T-helper 17 cell (primary cell): ENCODE measurements at regions not wholly inside any gene's neighbourhood (a gene's known extent, or its start where the extent isn't known, plus 50 kb on each side); places are given as distances from the start of the nearest gene placed in this dataset.
"Not testable (repeated sequence)": the region's sequence is repeated elsewhere in the genome, so short reads cannot be mapped to it uniquely, and the experiment has no call there.

Experiments used
- ATAC-seq: fragments of 150-1000 bp; cut with Tn5 transposase; 2 replicates; pipeline ENCODE4 v1.10.0; 2021; ENCODE audit warnings: mild to moderate bottlenecking, moderate library complexity
- DNase-seq, 3 donors: peaks; one replicate each; pipeline versions ENCODE4 v3.0.0 to v3.0.0-alpha.2; 2020 to 2021
- H3K9me3 ChIP-seq: one replicate; pipeline ENCODE4 v1.7.0; 2013; ENCODE audit warnings: low read length, mild to moderate bottlenecking; ENCODE audit not compliant: control insufficient read depth, poor library complexity, severe bottlenecking
- H3K27ac Mint-ChIP-seq: one replicate; pipeline ENCODE4 v1.8.0; 2022; ENCODE audit warnings: mild to moderate bottlenecking, moderate library complexity, mixed read lengths
- H3K27me3 Mint-ChIP-seq: one replicate; pipeline ENCODE4 v1.8.0; 2022; ENCODE audit warnings: mixed read lengths
- H3K36me3 Mint-ChIP-seq: one replicate; pipeline ENCODE4 v1.8.0; 2022; ENCODE audit warnings: low read depth, mixed read lengths
- H3K4me1 Mint-ChIP-seq: one replicate; pipeline ENCODE4 v1.8.0; 2022; ENCODE audit warnings: mild to moderate bottlenecking, mixed read lengths
- H3K4me3 Mint-ChIP-seq: one replicate; pipeline ENCODE4 v1.8.0; 2022; ENCODE audit warnings: mild to moderate bottlenecking, moderate library complexity, mixed read lengths

- no peak overlapping the region for H3K27ac Mint-ChIP-seq
- peaks cover 5% of the 10 kb centered on the region for H3K27me3 Mint-ChIP-seq
- H3K4me3 Mint-ChIP-seq: no peak overlapping the region
- ATAC-seq (no peak), DNase-seq (no peak)
- H3K9me3 ChIP-seq: no peaks in the 10 kb centered on the region
- H3K36me3 Mint-ChIP-seq: no peaks in the 10 kb centered on the region
- H3K4me1 Mint-ChIP-seq: peaks cover 2% of the 10 kb centered on the region
Observed at GRCh38 chr1:221877311-221877710, 135.4 kb upstream of the DUSP10 start.

GRCh38 chr1:221875004-221875330, 133.1 kb upstream of the DUSP10 start:
- Mint-ChIP-seq H3K4me3 (no peak overlapping the region), H3K27ac (no peak overlapping the region), H3K27me3 (peaks cover 6% of the 10 kb centered on the region), H3K4me1 (peaks cover 2% of the 10 kb centered on the region), H3K36me3 (no peaks in the 10 kb centered on the region)
- no peaks in the 10 kb centered on the region for H3K9me3 ChIP-seq
- no peak for DNase-seq
- no peak for ATAC-seq

GRCh38 chr1:221874285-221875003, 132.6 kb upstream of the DUSP10 start:
- ATAC-seq (no peak), DNase-seq (no peak)
- Mint-ChIP-seq H3K4me3 (no peak overlapping the region), H3K4me1 (peaks cover 2% of the 10 kb centered on the region), H3K27me3 (peaks cover 6% of the 10 kb centered on the region), H3K27ac (no peak overlapping the region), H3K36me3 (no peaks in the 10 kb centered on the region)
- H3K9me3 ChIP-seq: no peaks in the 10 kb centered on the region

GRCh38 chr1:221873673-221874072, 131.8 kb upstream of the DUSP10 start:
- H3K36me3 Mint-ChIP-seq: no peaks in the 10 kb centered on the region

GRCh38 chr1:221871056-221871455, 129.2 kb upstream of the DUSP10 start:
- no peaks in the 10 kb centered on the region for H3K9me3 ChIP-seq
- Mint-ChIP-seq H3K4me1 (no peaks in the 10 kb centered on the region), H3K27ac (no peak overlapping the region), H3K4me3 (no peak overlapping the region), H3K36me3 (no peaks in the 10 kb centered on the region), H3K27me3 (peaks cover 6% of the 10 kb centered on the region)
- DNase-seq (no peak), ATAC-seq (no peak)

More at GRCh38 chr1:221873673-221874072, 131.8 kb upstream of the DUSP10 start:
- no peaks in the 10 kb centered on the region for H3K9me3 ChIP-seq
- Mint-ChIP-seq H3K4me1 (peaks cover 2% of the 10 kb centered on the region), H3K4me3 (no peak overlapping the region), H3K27ac (no peak overlapping the region), H3K27me3 (peaks cover 6% of the 10 kb centered on the region)
- DNase-seq: no peak
- ATAC-seq: no peak

GRCh38 chr1:221869779-221870178, 127.9 kb upstream of the DUSP10 start:
- no peaks in the 10 kb centered on the region for H3K36me3 Mint-ChIP-seq
- no peaks in the 10 kb centered on the region for H3K9me3 ChIP-seq
- no peak for ATAC-seq
- DNase-seq: no peak
- H3K27ac Mint-ChIP-seq: no peak overlapping the region
- no peaks in the 10 kb centered on the region for H3K4me1 Mint-ChIP-seq
- no peak overlapping the region for H3K4me3 Mint-ChIP-seq
- H3K27me3 Mint-ChIP-seq: peaks cover 6% of the 10 kb centered on the region

- no peak overlapping the region for H3K27ac Mint-ChIP-seq
- ATAC-seq (no peak), DNase-seq (no peak)
- H3K4me1 Mint-ChIP-seq: no peaks in the 10 kb centered on the region
- no peaks in the 10 kb centered on the region for H3K9me3 ChIP-seq
- peaks cover 6% of the 10 kb centered on the region for H3K27me3 Mint-ChIP-seq
- H3K4me3 Mint-ChIP-seq: no peak overlapping the region
- no peaks in the 10 kb centered on the region for H3K36me3 Mint-ChIP-seq
Observed at GRCh38 chr1:221868593-221869303, 126.9 kb upstream of the DUSP10 start.

- DNase-seq (no peak), ATAC-seq (no peak)
- Mint-ChIP-seq H3K27ac (no peak overlapping the region), H3K4me1 (no peaks in the 10 kb centered on the region), H3K36me3 (no peaks in the 10 kb centered on the region), H3K4me3 (no peak overlapping the region), H3K27me3 (no peaks in the 10 kb centered on the region)
- no peaks in the 10 kb centered on the region for H3K9me3 ChIP-seq
Observed at GRCh38 chr1:221867003-221867402, 125.1 kb upstream of the DUSP10 start.

- no peak for ATAC-seq
- Mint-ChIP-seq H3K4me1 (no peaks in the 10 kb centered on the region), H3K27me3 (no peaks in the 10 kb centered on the region), H3K36me3 (no peaks in the 10 kb centered on the region), H3K4me3 (no peak overlapping the region), H3K27ac (no peak overlapping the region)
- H3K9me3 ChIP-seq: no peaks in the 10 kb centered on the region
- DNase-seq: no peak
Observed at GRCh38 chr1:221865808-221866207, 123.9 kb upstream of the DUSP10 start.

GRCh38 chr1:221863635-221864034, 121.7 kb upstream of the DUSP10 start:
- Mint-ChIP-seq H3K4me1 (no peaks in the 10 kb centered on the region), H3K27me3 (no peaks in the 10 kb centered on the region), H3K36me3 (no peaks in the 10 kb centered on the region), H3K4me3 (no peak overlapping the region), H3K27ac (no peak overlapping the region)
- DNase-seq (no peak), ATAC-seq (no peak)
- H3K9me3 ChIP-seq: no peaks in the 10 kb centered on the region

- ATAC-seq (no peak), DNase-seq (no peak)
- no peaks in the 10 kb centered on the region for H3K36me3 Mint-ChIP-seq
- H3K9me3 ChIP-seq: no peaks in the 10 kb centered on the region
- H3K4me1 Mint-ChIP-seq: no peaks in the 10 kb centered on the region
- no peak overlapping the region for H3K27ac Mint-ChIP-seq
- H3K4me3 Mint-ChIP-seq: no peak overlapping the region
- H3K27me3 Mint-ChIP-seq: no peaks in the 10 kb centered on the region
Observed at GRCh38 chr1:221862971-221863370, 121.1 kb upstream of the DUSP10 start.

- no peaks in the 10 kb centered on the region for H3K27me3 Mint-ChIP-seq
Observed at GRCh38 chr1:221858818-221859611, 117.1 kb upstream of the DUSP10 start.

GRCh38 chr1:221857094-221857444, 115.2 kb upstream of the DUSP10 start:
- not testable (repeated sequence) for H3K36me3 Mint-ChIP-seq, ATAC-seq, H3K9me3 ChIP-seq, H3K27me3 Mint-ChIP-seq, H3K4me1 Mint-ChIP-seq, H3K4me3 Mint-ChIP-seq, H3K27ac Mint-ChIP-seq, DNase-seq

More at GRCh38 chr1:221858818-221859611, 117.1 kb upstream of the DUSP10 start:
- H3K36me3 Mint-ChIP-seq: peaks cover 2% of the 10 kb centered on the region
- no peak overlapping the region for H3K4me3 Mint-ChIP-seq
- no peak for DNase-seq
- H3K27ac Mint-ChIP-seq: no peak overlapping the region
- no peaks in the 10 kb centered on the region for H3K9me3 ChIP-seq
- no peaks in the 10 kb centered on the region for H3K4me1 Mint-ChIP-seq
- no peak for ATAC-seq
